Activated naive CD4-positive, alpha-beta T cell treated with anti-CD3 and anti-CD28 coated beads, Interleukin-2, amount 50 U/mL, for 72 hours (primary cell): ENCODE measurements at regions not wholly inside any gene's neighbourhood (a gene's known extent, or its start where the extent isn't known, plus 50 kb on each side); places are given as distances from the start of the nearest gene placed in this dataset.

Source experiments
- ATAC-seq, 2 donors: fragments of 150-1000 bp; cut with Tn5 transposase; 2 replicates each; pipeline ENCODE4 v1.10.0; 2021; ENCODE audit warnings: mild to moderate bottlenecking in 2 of 2, moderate library complexity in 2 of 2
- DNase-seq, 2 donors: peaks; one replicate each; pipeline ENCODE4 v3.0.0; 2021 to 2022; ENCODE audit warnings: low spot score in 2 of 2
- H3K27ac Mint-ChIP-seq, 2 donors: one replicate each; pipeline ENCODE4 v1.8.0; 2022; ENCODE audit warnings: mild to moderate bottlenecking in 2 of 2, mixed read lengths in 2 of 2
- H3K36me3 Mint-ChIP-seq, 2 donors: one replicate each; pipeline ENCODE4 v1.8.0; 2022; ENCODE audit warnings: mixed read lengths in 2 of 2
- H3K9me3 Mint-ChIP-seq, 2 donors: one replicate each; pipeline ENCODE4 v1.8.0; 2022; ENCODE audit warnings: mixed read lengths in 2 of 2

GRCh38 chr20:12383821-12384220 lies 466.1 kb downstream of the BTBD3 start:
- DNase-seq = no peak

GRCh38 chr20:12386821-12387220 lies 469.1 kb downstream of the BTBD3 start:
- DNase-seq = no peak

More at GRCh38 chr20:12383821-12384220, 466.1 kb downstream of the BTBD3 start:
- Mint-ChIP-seq H3K9me3 (peaks cover 6 to 8% of the 10 kb centered on the region in 2 donors), H3K36me3 (no peaks in the 10 kb centered on the region), H3K27ac (no peak overlapping the region)
- no peak for ATAC-seq

GRCh38 chr20:12391099-12391498 lies 473.4 kb downstream of the BTBD3 start:
- ATAC-seq (no peak), DNase-seq (no peak)
- Mint-ChIP-seq H3K9me3 (peaks cover 12 to 21% of the 10 kb centered on the region in 2 donors), H3K27ac (no peak overlapping the region), H3K36me3 (no peaks in the 10 kb centered on the region)

More at GRCh38 chr20:12386821-12387220, 469.1 kb downstream of the BTBD3 start:
- ATAC-seq = no peak
- H3K9me3 Mint-ChIP-seq = peaks cover 6 to 10% of the 10 kb centered on the region in 2 donors
- no peaks in the 10 kb centered on the region for H3K36me3 Mint-ChIP-seq
- no peak overlapping the region for H3K27ac Mint-ChIP-seq

- H3K9me3 Mint-ChIP-seq = peaks cover 24 to 27% of the 10 kb centered on the region in 2 donors
- H3K27ac Mint-ChIP-seq = no peak overlapping the region
- ATAC-seq (no peak), DNase-seq (no peak)
- no peaks in the 10 kb centered on the region for H3K36me3 Mint-ChIP-seq
Observed at GRCh38 chr20:12394786-12395185, 477.1 kb downstream of the BTBD3 start.

- Mint-ChIP-seq H3K36me3 (no peaks in the 10 kb centered on the region), H3K9me3 (peaks cover 22 to 23% of the 10 kb centered on the region in 2 donors), H3K27ac (no peak overlapping the region)
- no peak for DNase-seq
- ATAC-seq = no peak
Observed at GRCh38 chr20:12395353-12395752, 477.7 kb downstream of the BTBD3 start.

GRCh38 chr20:12395760-12396159 lies 478.1 kb downstream of the BTBD3 start:
- H3K9me3 Mint-ChIP-seq = peaks cover 21% of the 10 kb centered on the region in 2 donors
- H3K27ac Mint-ChIP-seq = no peak overlapping the region
- no peaks in the 10 kb centered on the region for H3K36me3 Mint-ChIP-seq
- no peak for DNase-seq
- no peak for ATAC-seq

GRCh38 chr20:12399110-12399836 lies 481.6 kb downstream of the BTBD3 start:
- peaks cover 20 to 24% of the 10 kb centered on the region in 2 donors for H3K9me3 Mint-ChIP-seq
- no peak overlapping the region for H3K27ac Mint-ChIP-seq
- DNase-seq = no peak
- no peak for ATAC-seq
- H3K36me3 Mint-ChIP-seq = peaks cover 5 to 10% of the 10 kb centered on the region in 2 donors

- no peak overlapping the region for H3K27ac Mint-ChIP-seq
- ATAC-seq = no peak
- H3K36me3 Mint-ChIP-seq = peaks cover 5 to 16% of the 10 kb centered on the region in 2 donors
- peaks cover 26 to 34% of the 10 kb centered on the region in 2 donors for H3K9me3 Mint-ChIP-seq
- no peak for DNase-seq
Observed at GRCh38 chr20:12404941-12405340, 487.2 kb downstream of the BTBD3 start.

- Mint-ChIP-seq H3K36me3 (peaks cover 5 to 21% of the 10 kb centered on the region in 2 donors), H3K9me3 (peaks cover 34 to 43% of the 10 kb centered on the region in 2 donors), H3K27ac (no peak overlapping the region)
- no peak for DNase-seq
- ATAC-seq = no peak
Observed at GRCh38 chr20:12406978-12407377, 489.3 kb downstream of the BTBD3 start.

- DNase-seq (no peak), ATAC-seq (no peak)
- Mint-ChIP-seq H3K9me3 (peaks cover 24 to 39% of the 10 kb centered on the region in 2 donors), H3K36me3 (peaks cover 0 to 14% of the 10 kb centered on the region in 2 donors), H3K27ac (no peak overlapping the region)
Observed at GRCh38 chr20:12409501-12409900, 491.8 kb downstream of the BTBD3 start.

- Mint-ChIP-seq H3K27ac (no peak overlapping the region), H3K36me3 (peaks cover 0 to 17% of the 10 kb centered on the region in 2 donors), H3K9me3 (peaks cover 28 to 41% of the 10 kb centered on the region in 2 donors)
- DNase-seq = no peak
- no peak for ATAC-seq
Observed at GRCh38 chr20:12410783-12411182, 493.1 kb downstream of the BTBD3 start.

GRCh38 chr20:12411246-12411940 lies 493.7 kb downstream of the BTBD3 start:
- Mint-ChIP-seq H3K27ac (no peak overlapping the region), H3K9me3 (peaks cover 30 to 42% of the 10 kb centered on the region in 2 donors), H3K36me3 (peaks cover 0 to 17% of the 10 kb centered on the region in 2 donors)
- DNase-seq (no peak), ATAC-seq (no peak)

- H3K9me3 Mint-ChIP-seq = peaks cover 29 to 41% of the 10 kb centered on the region in 2 donors
- DNase-seq = no peak
- peaks cover 0 to 17% of the 10 kb centered on the region in 2 donors for H3K36me3 Mint-ChIP-seq
- no peak for ATAC-seq
- no peak overlapping the region for H3K27ac Mint-ChIP-seq
Observed at GRCh38 chr20:12413116-12413515, 495.4 kb downstream of the BTBD3 start.

- Mint-ChIP-seq H3K36me3 (peaks cover 0 to 12% of the 10 kb centered on the region in 2 donors), H3K9me3 (peaks cover 27 to 37% of the 10 kb centered on the region in 2 donors), H3K27ac (no peak overlapping the region)
- ATAC-seq = no peak
- DNase-seq = no peak
Observed at GRCh38 chr20:12414446-12415274, 497.0 kb downstream of the BTBD3 start.

- Mint-ChIP-seq H3K9me3 (peaks cover 20 to 38% of the 10 kb centered on the region in 2 donors), H3K27ac (no peak overlapping the region), H3K36me3 (peaks cover 0 to 11% of the 10 kb centered on the region in 2 donors)
- ATAC-seq = no peak
- DNase-seq = no peak
Observed at GRCh38 chr20:12416281-12416680, 498.6 kb downstream of the BTBD3 start.

GRCh38 chr20:12433724-12434123 lies 516.0 kb downstream of the BTBD3 start:
- Mint-ChIP-seq H3K9me3 (peaks cover 4 to 9% of the 10 kb centered on the region in 2 donors), H3K27ac (no peak overlapping the region), H3K36me3 (no peaks in the 10 kb centered on the region)
- DNase-seq (no peak), ATAC-seq (no peak)

GRCh38 chr20:12434672-12435071 lies 517.0 kb downstream of the BTBD3 start:
- ATAC-seq = no peak
- H3K36me3 Mint-ChIP-seq = no peaks in the 10 kb centered on the region
- DNase-seq = no peak

More at GRCh38 chr20:12434672-12435071, 517.0 kb downstream of the BTBD3 start:
- Mint-ChIP-seq H3K27ac (no peak overlapping the region), H3K9me3 (peaks cover 4 to 12% of the 10 kb centered on the region in 2 donors)
